CD14-positive monocyte (primary cell): ENCODE measurements at regions not wholly inside any gene's neighbourhood (a gene's known extent, or its start where the extent isn't known, plus 50 kb on each side); places are given as distances from the start of the nearest gene placed in this dataset.

Experiments used
- DNase-seq, 3 donors: peaks; one replicate each; pipeline ENCODE4 v3.0.0-alpha.2; 2011 to 2022
- H2AFZ ChIP-seq: 2 replicates; pipeline ENCODE4 v1.6.0; 2012; ENCODE audit warnings: mild to moderate bottlenecking, low read depth, low read length, inconsistent platforms; ENCODE audit not compliant: insufficient read depth, poor library complexity, severe bottlenecking
- H3K27ac ChIP-seq, 2 donors: 1 replicate in 1 of 2; 2 replicates in 1 of 2; pipeline ENCODE4 v1.5.1; 2012 to 2013; ENCODE audit warnings: low read length in 2 of 2, control low read depth in 1 of 2, inconsistent platforms in 1 of 2, low read depth in 1 of 2, mild to moderate bottlenecking in 1 of 2
- H3K27me3 ChIP-seq, 2 donors: one replicate each; pipeline versions ENCODE4 v1.6.0 to v1.6.1; 2011 to 2013; ENCODE audit warnings: low read length in 2 of 2; ENCODE audit not compliant: control insufficient read depth in 2 of 2, insufficient read depth in 2 of 2
- H3K36me3 ChIP-seq, 2 donors: replicated peaks in 1 of 2; 1 replicate in 1 of 2; 2 replicates in 1 of 2; pipeline versions ENCODE4 v1.5.1 to v1.6.1; 2012 to 2013; ENCODE audit warnings: low read length in 2 of 2, control low read depth in 1 of 2, inconsistent platforms in 1 of 2, mild to moderate bottlenecking in 1 of 2; ENCODE audit not compliant: insufficient read depth in 2 of 2, control insufficient read depth in 1 of 2
- H3K4me1 ChIP-seq, 2 donors: 1 replicate in 1 of 2; 2 replicates in 1 of 2; pipeline versions ENCODE4 v1.5.1 to v1.6.1; 2012 to 2013; ENCODE audit warnings: low read length in 2 of 2, control low read depth in 1 of 2, inconsistent platforms in 1 of 2, mild to moderate bottlenecking in 1 of 2, moderate library complexity in 1 of 2; ENCODE audit not compliant: insufficient read depth in 2 of 2, control insufficient read depth in 1 of 2
- H3K4me2 ChIP-seq: replicated peaks from 2 replicates; pipeline ENCODE3; 2012; ENCODE audit warnings: low read length, moderate library complexity, mild to moderate bottlenecking; ENCODE audit not compliant: poor library complexity, severe bottlenecking; ENCODE audit errors: extremely low read depth
- H3K4me3 ChIP-seq, 3 experiments: fragments of 200-600 bp in 1 of 3; sonication (generic) in 1 of 3; replicated peaks in 1 of 3; 1 replicate in 2 of 3; 2 replicates in 1 of 3; pipeline ENCODE4 v1.5.1; 2011 to 2013; ENCODE audit warnings: low read length in 3 of 3, mild to moderate bottlenecking in 3 of 3, control low read depth in 2 of 3, low read depth in 2 of 3, inconsistent platforms in 1 of 3, moderate library complexity in 1 of 3
- H3K79me2 ChIP-seq: 2 replicates; pipeline ENCODE4 v1.6.0; 2012; ENCODE audit warnings: mild to moderate bottlenecking, control low read depth, inconsistent platforms, low read length, moderate library complexity; ENCODE audit not compliant: insufficient read depth
- H3K9ac ChIP-seq: 2 replicates; pipeline ENCODE4 v1.6.0; 2017; ENCODE audit warnings: low read length, mild to moderate bottlenecking; ENCODE audit not compliant: insufficient read depth, poor library complexity, severe bottlenecking
- H3K9me3 ChIP-seq, 2 donors: replicated peaks in 1 of 2; 1 replicate in 1 of 2; 2 replicates in 1 of 2; pipeline versions ENCODE4 v1.5.1 to v1.6.1; 2012 to 2013; ENCODE audit warnings: low read length in 2 of 2, control low read depth in 1 of 2; ENCODE audit not compliant: control insufficient read depth in 1 of 2, insufficient read depth in 1 of 2
- H4K20me1 ChIP-seq: 2 replicates; pipeline ENCODE4 v1.6.0; 2012; ENCODE audit warnings: mild to moderate bottlenecking, low read length, control low read depth, moderate library complexity; ENCODE audit not compliant: insufficient read depth
- H3K27ac Mint-ChIP-seq, 7 donors: one replicate each; pipeline ENCODE4 v1.8.0; 2020; ENCODE audit warnings: mild to moderate bottlenecking in 7 of 7, mixed read lengths in 7 of 7, moderate library complexity in 6 of 7, inconsistent platforms in 2 of 7
- H3K27me3 Mint-ChIP-seq, 3 donors: one replicate each; pipeline ENCODE4 v1.8.0; 2021 to 2022; ENCODE audit warnings: low read depth in 3 of 3, mild to moderate bottlenecking in 3 of 3, mixed read lengths in 3 of 3, moderate library complexity in 3 of 3, inconsistent platforms in 1 of 3
- H3K36me3 Mint-ChIP-seq, 2 donors: one replicate each; pipeline ENCODE4 v1.8.0; 2020; ENCODE audit warnings: mixed read lengths in 2 of 2, inconsistent platforms in 1 of 2, mild to moderate bottlenecking in 1 of 2
- H3K4me1 Mint-ChIP-seq: one replicate; pipeline ENCODE4 v1.8.0; 2020; ENCODE audit warnings: mild to moderate bottlenecking, mixed read lengths
- H3K4me3 Mint-ChIP-seq, 2 donors: one replicate each; pipeline ENCODE4 v1.8.0; 2020; ENCODE audit warnings: mild to moderate bottlenecking in 2 of 2, mixed read lengths in 2 of 2, moderate library complexity in 1 of 2
- H3K9me3 Mint-ChIP-seq, 7 donors: one replicate each; pipeline ENCODE4 v1.8.0; 2020 to 2022; ENCODE audit warnings: mixed read lengths in 7 of 7, mild to moderate bottlenecking in 6 of 7, moderate library complexity in 6 of 7, inconsistent platforms in 2 of 7
- WGBS: methylation state at CpG from one replicate; pipeline ENCODE4 v1.1.5; 2013; ENCODE audit warnings: missing lambda C conversion rate; ENCODE audit not compliant: insufficient coverage; 5-methylcytosine and 5-hydroxymethylcytosine counted together
- intact Hi-C, 2 donors: fragments of 100-400 bp; cut with micrococcal nuclease; formaldehyde crosslinking; loops; one replicate each; pipeline versions ENCODE4 v1.15.0 to v1.15.1; 2023
- TF ChIP-seq, protein P1 (sequence below): fragments of 200-600 bp; IDR thresholded peaks from one replicate; pipeline ENCODE4 v1.8.0; 2022; ENCODE audit warnings: antibody characterized with exemption, mild to moderate bottlenecking

DNA sequence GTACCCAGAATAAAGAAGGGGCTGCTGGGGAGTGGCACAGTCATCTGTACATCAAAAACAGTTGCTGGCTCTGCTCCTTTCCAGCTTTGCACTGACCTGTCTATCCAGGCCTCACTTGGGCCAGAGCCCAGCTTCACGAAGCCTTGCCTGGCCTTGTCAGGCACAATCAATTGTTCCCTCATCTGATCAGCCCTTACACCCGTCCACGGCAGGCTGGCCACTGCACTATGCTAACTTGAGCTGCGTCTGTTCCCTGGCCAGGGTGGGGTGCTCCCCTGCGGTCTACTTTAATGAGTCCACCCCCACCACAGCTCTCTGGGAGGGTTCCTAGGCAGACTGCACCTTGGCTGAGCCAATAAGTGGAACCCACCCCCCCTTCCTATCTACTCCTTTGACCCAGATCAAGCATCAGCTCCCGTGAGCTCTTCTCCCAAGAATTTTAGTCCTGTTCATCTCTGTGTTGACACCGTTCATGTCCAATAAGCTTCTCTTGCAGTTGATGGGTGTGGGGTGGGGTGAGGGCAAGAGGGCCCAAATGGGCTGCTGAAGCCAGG lies 74.3 kb upstream of the MLN start:
- Mint-ChIP-seq H3K27ac (no peak overlapping the region), H3K4me3 (no peak overlapping the region), H3K36me3 (no peaks in the 10 kb centered on the region), H3K4me1 (no peaks in the 10 kb centered on the region), H3K27me3 (peaks cover 5 to 7% (median 6%) of the 10 kb centered on the region in 3 donors), H3K9me3 (no peaks in the 10 kb centered on the region)
- Histone ChIP-seq H3K36me3 (no peaks in the 10 kb centered on the region), H2AFZ (no peak overlapping the region), H3K4me2 (no peak overlapping the region), H3K27me3 (no peaks in the 10 kb centered on the region), H3K9me3 (no peaks in the 10 kb centered on the region), H3K79me2 (no peaks in the 10 kb centered on the region), H4K20me1 (no peaks in the 10 kb centered on the region), H3K27ac (no peak overlapping the region), H3K4me3 (no peak overlapping the region), H3K9ac (no peak overlapping the region), H3K4me1 (no peaks in the 10 kb centered on the region)
- TF ChIP-seq, protein P1, sequence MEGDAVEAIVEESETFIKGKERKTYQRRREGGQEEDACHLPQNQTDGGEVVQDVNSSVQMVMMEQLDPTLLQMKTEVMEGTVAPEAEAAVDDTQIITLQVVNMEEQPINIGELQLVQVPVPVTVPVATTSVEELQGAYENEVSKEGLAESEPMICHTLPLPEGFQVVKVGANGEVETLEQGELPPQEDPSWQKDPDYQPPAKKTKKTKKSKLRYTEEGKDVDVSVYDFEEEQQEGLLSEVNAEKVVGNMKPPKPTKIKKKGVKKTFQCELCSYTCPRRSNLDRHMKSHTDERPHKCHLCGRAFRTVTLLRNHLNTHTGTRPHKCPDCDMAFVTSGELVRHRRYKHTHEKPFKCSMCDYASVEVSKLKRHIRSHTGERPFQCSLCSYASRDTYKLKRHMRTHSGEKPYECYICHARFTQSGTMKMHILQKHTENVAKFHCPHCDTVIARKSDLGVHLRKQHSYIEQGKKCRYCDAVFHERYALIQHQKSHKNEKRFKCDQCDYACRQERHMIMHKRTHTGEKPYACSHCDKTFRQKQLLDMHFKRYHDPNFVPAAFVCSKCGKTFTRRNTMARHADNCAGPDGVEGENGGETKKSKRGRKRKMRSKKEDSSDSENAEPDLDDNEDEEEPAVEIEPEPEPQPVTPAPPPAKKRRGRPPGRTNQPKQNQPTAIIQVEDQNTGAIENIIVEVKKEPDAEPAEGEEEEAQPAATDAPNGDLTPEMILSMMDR = no peak
- no peak for DNase-seq
- WGBS = 95% methylated on average over 5 of the region's 7 CpGs
- intact Hi-C loops = no loop called here

- H3K4me1 Mint-ChIP-seq = no peaks in the 10 kb centered on the region
- no peak overlapping the region for H2AFZ ChIP-seq
- no peaks in the 10 kb centered on the region for H3K27me3 ChIP-seq
- H3K4me3 ChIP-seq = no peak overlapping the region
- H3K27ac Mint-ChIP-seq = no peak overlapping the region
- H3K4me3 Mint-ChIP-seq = no peak overlapping the region
- 100% methylated on average over 1 of the region's 5 CpGs for WGBS
- H3K79me2 ChIP-seq = no peaks in the 10 kb centered on the region
- peaks cover 7 to 8% (median 8%) of the 10 kb centered on the region in 3 donors for H3K27me3 Mint-ChIP-seq
- H3K9me3 ChIP-seq = no peaks in the 10 kb centered on the region
- no peaks in the 10 kb centered on the region for H3K36me3 Mint-ChIP-seq
- H3K27ac ChIP-seq = no peak overlapping the region
- DNase-seq = no peak
- no peaks in the 10 kb centered on the region for H3K36me3 ChIP-seq
- no peak overlapping the region for H3K4me2 ChIP-seq
- intact Hi-C loops = no loop called here
- no peaks in the 10 kb centered on the region for H3K9me3 Mint-ChIP-seq
- H3K4me1 ChIP-seq = no peaks in the 10 kb centered on the region
- H3K9ac ChIP-seq = no peak overlapping the region
- H4K20me1 ChIP-seq = no peaks in the 10 kb centered on the region
- TF ChIP-seq, protein P1 = no peak
These were observed 71.9 kb upstream of the MLN start for GRCh38 chr6:33875696-33876095.
